Fibroblast of villous mesenchyme (primary cell): ENCODE measurements at regions not wholly inside any gene's neighbourhood (a gene's known extent, or its start where the extent isn't known, plus 50 kb on each side); places are given as distances from the start of the nearest gene placed in this dataset.
A peak's percentile ranks its signal among the peaks of the same experiment; 100 is the strongest.
"Not testable (repeated sequence)": the region's sequence is repeated elsewhere in the genome, so short reads cannot be mapped to it uniquely, and the experiment has no call there.

Source experiments
- DNase-seq: peaks from one replicate; pipeline ENCODE4 v3.0.0-alpha.2; 2010; ENCODE audit warnings: low read depth
- H3K4me3 ChIP-seq: 2 replicates; pipeline ENCODE4 v1.5.1; 2011; ENCODE audit warnings: low read depth, mild to moderate bottlenecking, low read length
- TF ChIP-seq, protein P1 (sequence below): IDR thresholded peaks from 2 replicates; pipeline ENCODE4 v1.5.1; 2012; ENCODE audit warnings: low read depth, mild to moderate bottlenecking, low read length; ENCODE audit not compliant: insufficient read depth

DNA sequence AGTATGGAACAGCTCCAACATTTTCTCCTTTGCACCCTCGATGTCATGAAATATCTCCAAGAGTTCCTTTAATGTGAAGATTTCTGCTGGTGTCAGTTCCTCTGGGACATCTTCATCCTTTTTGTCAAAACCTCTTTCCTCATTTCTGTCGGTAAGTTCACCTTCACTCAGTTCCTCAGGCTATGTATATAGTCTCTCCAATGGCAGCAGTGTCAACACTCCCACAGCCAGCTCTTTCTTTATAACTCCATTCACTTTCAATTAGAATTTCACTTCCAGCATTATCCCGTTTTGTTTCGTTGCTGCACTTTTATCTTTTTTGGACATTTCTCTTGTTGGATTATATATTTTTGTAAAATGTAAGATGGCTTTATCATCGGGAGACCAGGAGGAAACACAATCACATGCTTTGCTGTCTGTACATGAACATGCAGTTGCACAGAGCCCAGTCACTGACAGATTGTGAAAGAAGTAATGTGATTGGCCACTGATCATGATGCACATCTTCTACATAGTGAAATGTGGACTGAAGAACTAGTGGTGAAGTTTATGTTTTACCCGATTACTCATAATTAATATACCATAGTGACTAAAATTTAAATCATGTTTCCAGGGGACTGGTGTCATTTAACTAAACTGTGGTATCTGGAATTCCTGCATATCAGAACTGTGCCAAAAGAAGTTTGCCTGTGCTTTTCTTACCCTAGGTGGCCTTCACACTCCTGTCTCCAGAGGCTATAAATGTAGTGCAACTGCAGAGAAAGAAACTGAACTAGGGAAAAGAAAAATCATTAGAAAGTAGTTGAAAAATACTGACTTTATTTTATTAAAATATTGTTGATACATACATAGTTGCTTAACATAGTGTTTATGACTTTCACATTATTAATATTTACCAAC is 289.6 kb downstream of the PPP1R3A start:
- TF ChIP-seq, protein P1, sequence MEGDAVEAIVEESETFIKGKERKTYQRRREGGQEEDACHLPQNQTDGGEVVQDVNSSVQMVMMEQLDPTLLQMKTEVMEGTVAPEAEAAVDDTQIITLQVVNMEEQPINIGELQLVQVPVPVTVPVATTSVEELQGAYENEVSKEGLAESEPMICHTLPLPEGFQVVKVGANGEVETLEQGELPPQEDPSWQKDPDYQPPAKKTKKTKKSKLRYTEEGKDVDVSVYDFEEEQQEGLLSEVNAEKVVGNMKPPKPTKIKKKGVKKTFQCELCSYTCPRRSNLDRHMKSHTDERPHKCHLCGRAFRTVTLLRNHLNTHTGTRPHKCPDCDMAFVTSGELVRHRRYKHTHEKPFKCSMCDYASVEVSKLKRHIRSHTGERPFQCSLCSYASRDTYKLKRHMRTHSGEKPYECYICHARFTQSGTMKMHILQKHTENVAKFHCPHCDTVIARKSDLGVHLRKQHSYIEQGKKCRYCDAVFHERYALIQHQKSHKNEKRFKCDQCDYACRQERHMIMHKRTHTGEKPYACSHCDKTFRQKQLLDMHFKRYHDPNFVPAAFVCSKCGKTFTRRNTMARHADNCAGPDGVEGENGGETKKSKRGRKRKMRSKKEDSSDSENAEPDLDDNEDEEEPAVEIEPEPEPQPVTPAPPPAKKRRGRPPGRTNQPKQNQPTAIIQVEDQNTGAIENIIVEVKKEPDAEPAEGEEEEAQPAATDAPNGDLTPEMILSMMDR, result no peak
- peak; percentile 22 for DNase-seq

DNA sequence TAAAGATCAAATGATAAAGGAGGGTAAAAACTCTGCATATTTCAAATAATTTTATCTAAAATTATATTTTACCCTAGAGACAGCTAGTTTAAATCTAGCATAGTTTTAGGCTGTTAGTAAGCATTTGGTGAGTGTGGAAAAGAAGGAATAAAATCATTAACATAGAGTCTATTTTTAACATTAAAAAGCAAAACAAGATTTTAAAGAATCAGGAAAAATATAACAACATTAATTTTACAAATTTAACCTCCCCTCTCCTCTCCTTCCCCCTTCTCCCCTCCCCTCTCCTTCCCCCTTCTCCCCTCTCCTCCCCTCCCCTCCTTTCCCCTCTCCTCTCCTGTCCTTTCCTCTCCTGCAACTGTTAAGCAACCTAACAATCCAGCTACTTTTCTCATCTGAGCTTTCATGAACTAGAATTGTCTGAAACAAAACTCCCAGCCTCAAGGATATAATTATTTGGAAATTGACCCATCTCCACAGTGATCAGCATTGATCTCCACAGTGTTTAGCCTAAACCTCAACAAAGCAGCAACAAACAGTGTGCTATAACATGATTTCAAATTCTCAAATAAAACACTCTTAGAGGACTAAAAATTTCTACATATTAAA is 293.2 kb downstream of the PPP1R3A start:
- TF ChIP-seq, protein P1, result no peak
- no peak overlapping the region for H3K4me3 ChIP-seq
- no peak for DNase-seq

More for the DNA sequence above, 289.6 kb downstream of the PPP1R3A start:
- no peak overlapping the region for H3K4me3 ChIP-seq

DNA sequence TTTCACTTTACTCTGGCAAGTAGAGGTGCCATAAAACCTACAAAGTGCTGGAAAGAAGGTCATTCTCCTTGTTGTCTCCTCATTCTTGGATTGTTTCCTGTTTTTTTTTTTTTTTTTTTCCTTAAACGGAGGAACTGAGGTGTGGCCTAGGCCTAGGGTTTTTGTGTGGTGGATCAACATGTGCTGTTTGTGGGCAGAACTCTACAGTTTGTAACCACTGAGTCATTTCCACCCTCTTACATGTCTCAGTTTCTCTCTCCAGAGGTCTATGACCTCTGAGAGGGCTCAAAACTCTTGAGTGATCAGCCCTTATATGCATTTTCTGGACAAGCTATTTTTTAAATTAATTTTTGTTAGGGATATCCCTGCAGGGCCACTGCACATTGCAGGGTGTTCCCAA is 296.0 kb downstream of the PPP1R3A start:
- no peak for DNase-seq
- no peak overlapping the region for H3K4me3 ChIP-seq
- TF ChIP-seq, protein P1, result no peak

DNA sequence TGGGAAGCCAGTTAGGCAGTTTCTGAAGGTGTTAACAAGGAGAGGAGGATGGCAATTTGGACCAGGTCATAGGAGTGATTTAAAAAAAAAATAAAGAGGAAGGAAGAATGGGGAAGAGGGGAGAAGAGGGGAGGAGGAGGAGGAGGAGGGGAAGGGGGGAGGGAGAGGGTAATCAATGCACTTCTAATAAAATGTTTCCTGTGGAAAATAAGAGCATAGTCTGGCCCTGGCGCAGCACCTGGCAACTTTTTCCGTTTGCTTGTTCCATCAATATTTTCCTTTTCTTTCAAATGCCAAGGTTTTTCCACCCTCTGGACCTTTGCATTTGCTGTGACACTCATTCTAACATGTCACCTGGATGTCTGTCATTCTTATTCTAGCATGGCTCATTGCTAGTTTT is 308.2 kb downstream of the PPP1R3A start:
- no peak overlapping the region for H3K4me3 ChIP-seq
- no peak for DNase-seq
- TF ChIP-seq, protein P1, result no peak

DNA sequence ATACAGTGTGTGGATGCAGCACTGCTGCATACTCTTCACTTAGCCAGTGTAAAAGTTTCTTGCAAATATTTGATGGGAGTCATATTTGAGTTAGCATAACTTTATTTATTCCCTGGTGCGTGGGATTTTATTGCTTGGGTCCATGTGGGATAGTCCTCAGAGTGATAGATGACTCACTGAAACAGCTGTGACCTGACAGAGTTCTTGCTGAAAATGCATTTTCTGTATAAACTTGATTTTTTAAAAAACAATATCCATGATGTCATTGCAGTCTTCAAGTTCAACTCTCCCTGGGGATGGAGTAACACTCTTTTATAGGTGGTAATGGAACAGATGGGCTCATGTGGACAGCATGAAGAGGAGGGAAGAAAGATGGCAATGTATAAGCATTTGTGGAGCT is 310.0 kb downstream of the PPP1R3A start:
- H3K4me3 ChIP-seq, result no peak overlapping the region
- peak; percentile 42 for DNase-seq
- TF ChIP-seq, protein P1, result no peak

DNA sequence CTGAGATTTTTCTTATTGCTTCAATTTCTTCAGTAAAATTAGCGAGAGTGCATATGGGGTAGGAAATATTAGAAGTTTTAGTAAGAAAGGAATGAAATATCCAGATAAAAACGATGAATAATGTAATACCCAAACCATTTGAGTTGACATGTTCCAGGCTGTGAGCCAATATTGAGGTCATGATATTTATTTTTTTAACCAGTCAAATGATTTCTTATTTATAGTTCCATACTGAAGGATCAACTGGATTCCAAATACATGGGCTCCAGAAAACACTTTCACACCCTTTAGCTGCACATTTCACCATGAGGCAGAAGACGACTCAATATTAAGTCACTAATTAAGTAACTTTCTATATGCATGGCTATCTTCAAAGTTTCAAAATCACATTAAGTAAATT is 312.5 kb downstream of the PPP1R3A start:
- H3K4me3 ChIP-seq, result no peak overlapping the region
- TF ChIP-seq, protein P1, result no peak
- no peak for DNase-seq

DNA sequence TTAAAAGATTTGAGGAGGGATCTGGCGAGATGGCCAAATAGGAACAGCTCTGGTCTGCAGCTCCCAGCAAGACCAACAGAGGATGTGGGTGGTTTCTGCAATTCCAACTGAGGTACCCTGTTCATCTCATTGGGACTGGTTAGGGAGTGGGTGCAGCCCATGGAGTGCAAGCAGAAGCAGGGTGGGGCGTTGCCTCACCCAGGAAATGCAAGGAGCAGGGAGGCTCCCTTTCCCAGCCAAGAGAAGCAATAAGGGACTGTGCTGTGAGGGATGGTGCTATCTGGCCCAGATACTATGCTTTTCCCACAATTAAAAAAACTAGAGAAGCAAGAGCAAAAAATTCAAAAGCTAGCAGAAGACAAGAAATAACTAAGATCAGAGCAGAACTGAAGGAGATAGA is 318.4 kb downstream of the PPP1R3A start:
- not testable (repeated sequence) for DNase-seq, H3K4me3 ChIP-seq

DNA sequence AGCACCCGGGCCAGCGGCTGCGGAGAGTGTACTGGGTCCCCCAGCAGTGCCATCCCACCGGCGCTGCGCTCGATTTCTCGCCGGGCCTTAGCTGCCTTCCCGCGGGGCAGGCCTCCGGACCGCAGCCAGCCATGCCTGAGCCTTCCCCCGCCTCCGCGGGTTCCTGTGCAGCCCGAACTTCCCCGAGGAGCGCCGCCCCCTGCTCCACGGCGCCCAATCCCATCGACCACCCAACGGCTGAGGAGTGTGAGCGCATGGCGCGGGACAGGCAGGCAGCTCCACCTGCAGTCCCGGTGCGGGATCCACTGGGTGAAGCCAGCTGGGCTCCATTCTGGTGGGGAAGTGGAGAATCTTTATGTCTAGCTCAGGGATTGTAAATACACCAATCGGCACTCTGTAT is 325.4 kb downstream of the PPP1R3A start:
- not testable (repeated sequence) for DNase-seq, H3K4me3 ChIP-seq

DNA sequence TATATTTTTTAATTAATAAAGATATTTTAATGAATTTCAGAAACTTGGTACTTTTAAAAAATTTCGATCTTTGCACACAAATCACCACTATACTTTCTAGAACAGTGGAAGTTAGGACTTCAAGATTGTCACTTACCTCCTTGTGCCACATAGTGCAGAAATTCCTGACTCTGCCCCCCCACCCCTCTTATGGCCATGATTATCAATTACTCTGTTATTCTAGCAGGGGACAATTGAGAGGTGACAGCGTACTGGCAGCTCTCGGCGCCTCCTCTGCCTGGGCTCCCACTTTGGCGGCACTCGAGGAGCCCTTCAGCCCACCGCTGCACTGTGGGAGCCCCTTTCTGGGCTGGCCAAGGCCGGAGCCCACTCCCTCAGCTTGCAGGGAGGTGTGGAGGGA is 325.9 kb downstream of the PPP1R3A start:
- H3K4me3 ChIP-seq, DNase-seq: not testable (repeated sequence)
